ENCODE measurements at regions not wholly inside any gene's neighbourhood (a gene's known extent, or its start where the extent isn't known, plus 50 kb on each side); places are given as distances from the start of the nearest gene placed in this dataset.

- Mint-ChIP-seq H3K4me3 (no peak overlapping the region), H3K36me3 (ENCODE audit: low read depth) (no peaks in the 10 kb centered on the region), H3K27me3 (peaks cover 2% of the 10 kb centered on the region), H3K9me3 (no peaks in the 10 kb centered on the region), H3K4me1 (no peaks in the 10 kb centered on the region), H3K27ac (no peak overlapping the region)
- DNase-seq = no peak
- intact Hi-C loops (cut with micrococcal nuclease) = no loop called here
These were observed 261.7 kb upstream of the HTR2A start for GRCh38 chr13:47158593-47158992.

- no peak for DNase-seq
- Mint-ChIP-seq H3K27me3 (peaks cover 2% of the 10 kb centered on the region), H3K9me3 (no peaks in the 10 kb centered on the region), H3K4me3 (no peak overlapping the region), H3K4me1 (no peaks in the 10 kb centered on the region), H3K27ac (no peak overlapping the region), H3K36me3 (ENCODE audit: low read depth) (no peaks in the 10 kb centered on the region)
- intact Hi-C loops (cut with micrococcal nuclease) = no loop called here
These were observed 251.7 kb upstream of the HTR2A start for GRCh38 chr13:47148543-47148942.

GRCh38 chr13:47147812-47148119, 250.9 kb upstream of the HTR2A start:
- H3K9me3 Mint-ChIP-seq = no peaks in the 10 kb centered on the region
- intact Hi-C loops (cut with micrococcal nuclease) = no loop called here
- DNase-seq = no peak
- H3K27me3 Mint-ChIP-seq = peaks cover 2% of the 10 kb centered on the region
- H3K4me1 Mint-ChIP-seq = no peaks in the 10 kb centered on the region
- H3K36me3 Mint-ChIP-seq (ENCODE audit: low read depth) = no peaks in the 10 kb centered on the region
- no peak overlapping the region for H3K27ac Mint-ChIP-seq
- no peak overlapping the region for H3K4me3 Mint-ChIP-seq

GRCh38 chr13:47146991-47147811, 250.3 kb upstream of the HTR2A start:
- intact Hi-C loops (cut with micrococcal nuclease) = no loop called here
- no peaks in the 10 kb centered on the region for H3K4me1 Mint-ChIP-seq
- H3K27me3 Mint-ChIP-seq = peaks cover 2% of the 10 kb centered on the region
- no peaks in the 10 kb centered on the region for H3K9me3 Mint-ChIP-seq
- no peaks in the 10 kb centered on the region for H3K36me3 Mint-ChIP-seq (ENCODE audit: low read depth)
- no peak overlapping the region for H3K4me3 Mint-ChIP-seq
- H3K27ac Mint-ChIP-seq = no peak overlapping the region
- DNase-seq = no peak

- no peaks in the 10 kb centered on the region for H3K27me3 Mint-ChIP-seq
- intact Hi-C loops (cut with micrococcal nuclease) = no loop called here
These were observed 249.3 kb upstream of the HTR2A start for GRCh38 chr13:47146136-47146535.

GRCh38 chr13:47144782-47145181, 247.9 kb upstream of the HTR2A start:
- H3K4me1 Mint-ChIP-seq = no peaks in the 10 kb centered on the region
- DNase-seq = no peak
- H3K36me3 Mint-ChIP-seq (ENCODE audit: low read depth) = no peaks in the 10 kb centered on the region
- H3K9me3 Mint-ChIP-seq = no peaks in the 10 kb centered on the region
- no peak overlapping the region for H3K4me3 Mint-ChIP-seq
- no peaks in the 10 kb centered on the region for H3K27me3 Mint-ChIP-seq
- intact Hi-C loops (cut with micrococcal nuclease) = no loop called here
- no peak overlapping the region for H3K27ac Mint-ChIP-seq

More at GRCh38 chr13:47146136-47146535, 249.3 kb upstream of the HTR2A start:
- H3K4me3 Mint-ChIP-seq = no peak overlapping the region
- no peaks in the 10 kb centered on the region for H3K9me3 Mint-ChIP-seq
- no peak for DNase-seq
- H3K36me3 Mint-ChIP-seq (ENCODE audit: low read depth) = no peaks in the 10 kb centered on the region
- no peaks in the 10 kb centered on the region for H3K4me1 Mint-ChIP-seq
- H3K27ac Mint-ChIP-seq = no peak overlapping the region

GRCh38 chr13:47142105-47142504, 245.3 kb upstream of the HTR2A start:
- intact Hi-C loops (cut with micrococcal nuclease) = no loop called here
- DNase-seq = no peak
- Mint-ChIP-seq H3K27me3 (no peaks in the 10 kb centered on the region), H3K4me3 (no peak overlapping the region), H3K4me1 (no peaks in the 10 kb centered on the region), H3K9me3 (no peaks in the 10 kb centered on the region), H3K27ac (no peak overlapping the region), H3K36me3 (ENCODE audit: low read depth) (no peaks in the 10 kb centered on the region)

- no peak overlapping the region for H3K4me3 Mint-ChIP-seq
- no peaks in the 10 kb centered on the region for H3K36me3 Mint-ChIP-seq (ENCODE audit: low read depth)
- no peak overlapping the region for H3K27ac Mint-ChIP-seq
- no peaks in the 10 kb centered on the region for H3K9me3 Mint-ChIP-seq
- intact Hi-C loops (cut with micrococcal nuclease) = no loop called here
- no peaks in the 10 kb centered on the region for H3K4me1 Mint-ChIP-seq
- DNase-seq = no peak
- no peaks in the 10 kb centered on the region for H3K27me3 Mint-ChIP-seq
These were observed 242.7 kb upstream of the HTR2A start for GRCh38 chr13:47139519-47139918.

GRCh38 chr13:47136504-47136941, 239.7 kb upstream of the HTR2A start:
- no peaks in the 10 kb centered on the region for H3K4me1 Mint-ChIP-seq
- H3K27ac Mint-ChIP-seq = no peak overlapping the region
- H3K4me3 Mint-ChIP-seq = no peak overlapping the region
- H3K36me3 Mint-ChIP-seq (ENCODE audit: low read depth) = no peaks in the 10 kb centered on the region
- no peaks in the 10 kb centered on the region for H3K27me3 Mint-ChIP-seq
- no peaks in the 10 kb centered on the region for H3K9me3 Mint-ChIP-seq
- no peak for DNase-seq
- intact Hi-C loops (cut with micrococcal nuclease) = no loop called here

- Mint-ChIP-seq H3K9me3 (no peaks in the 10 kb centered on the region), H3K36me3 (ENCODE audit: low read depth) (no peaks in the 10 kb centered on the region), H3K27ac (no peak overlapping the region), H3K27me3 (no peaks in the 10 kb centered on the region), H3K4me3 (no peak overlapping the region), H3K4me1 (no peaks in the 10 kb centered on the region)
- DNase-seq = no peak
- intact Hi-C loops (cut with micrococcal nuclease) = no loop called here
These were observed 239.1 kb upstream of the HTR2A start for GRCh38 chr13:47135800-47136503.

GRCh38 chr13:47134939-47135489, 238.2 kb upstream of the HTR2A start:
- no peaks in the 10 kb centered on the region for H3K27me3 Mint-ChIP-seq
- intact Hi-C loops (cut with micrococcal nuclease) = no loop called here
- no peak for DNase-seq
- H3K36me3 Mint-ChIP-seq (ENCODE audit: low read depth) = no peaks in the 10 kb centered on the region
- H3K27ac Mint-ChIP-seq = no peak overlapping the region
- H3K9me3 Mint-ChIP-seq = no peaks in the 10 kb centered on the region
- H3K4me1 Mint-ChIP-seq = no peaks in the 10 kb centered on the region
- H3K4me3 Mint-ChIP-seq = no peak overlapping the region

GRCh38 chr13:47133011-47133445, 236.2 kb upstream of the HTR2A start:
- no peak for DNase-seq
- peaks cover 3% of the 10 kb centered on the region for H3K27me3 Mint-ChIP-seq
- intact Hi-C loops (cut with micrococcal nuclease) = no loop called here
- no peak overlapping the region for H3K27ac Mint-ChIP-seq
- H3K9me3 Mint-ChIP-seq = no peaks in the 10 kb centered on the region
- H3K4me1 Mint-ChIP-seq = no peaks in the 10 kb centered on the region
- no peak overlapping the region for H3K4me3 Mint-ChIP-seq
- no peaks in the 10 kb centered on the region for H3K36me3 Mint-ChIP-seq (ENCODE audit: low read depth)

GRCh38 chr13:47129461-47129860, 232.6 kb upstream of the HTR2A start:
- Mint-ChIP-seq H3K27me3 (peaks cover 5% of the 10 kb centered on the region), H3K36me3 (ENCODE audit: low read depth) (no peaks in the 10 kb centered on the region), H3K4me3 (no peak overlapping the region), H3K4me1 (no peaks in the 10 kb centered on the region), H3K27ac (no peak overlapping the region), H3K9me3 (no peaks in the 10 kb centered on the region)
- intact Hi-C loops (cut with micrococcal nuclease) = no loop called here
- no peak for DNase-seq

- Mint-ChIP-seq H3K4me1 (no peaks in the 10 kb centered on the region), H3K27ac (no peak overlapping the region), H3K4me3 (no peak overlapping the region), H3K9me3 (no peaks in the 10 kb centered on the region), H3K27me3 (peaks cover 5% of the 10 kb centered on the region), H3K36me3 (ENCODE audit: low read depth) (no peaks in the 10 kb centered on the region)
- DNase-seq = no peak
- intact Hi-C loops (cut with micrococcal nuclease) = no loop called here
These were observed 229.6 kb upstream of the HTR2A start for GRCh38 chr13:47126432-47126831.

Data from activated CD4-positive, alpha-beta T cell treated with anti-CD3 and anti-CD28 coated beads, Interleukin-2, amount 10 ng/mL, durations not matched to agents 24 days and 14 days (primary cell).